SK-MEL-5 (cell line): ENCODE measurements at regions not wholly inside any gene's neighbourhood (a gene's known extent, or its start where the extent isn't known, plus 50 kb on each side); places are given as distances from the start of the nearest gene placed in this dataset.
A peak's percentile ranks its signal among the peaks of the same experiment; 100 is the strongest.
"Not testable (repeated sequence)": the region's sequence is repeated elsewhere in the genome, so short reads cannot be mapped to it uniquely, and the experiment has no call there.

Experiments used
- DNase-seq: peaks from one replicate; pipeline ENCODE4 v3.0.0-alpha.2; 2016; ENCODE audit warnings: low read depth, low spot score
- in situ Hi-C: cut with HindIII; loops from 2 replicates; pipeline ENCODE4 v1.10.0; 2016; ENCODE audit warnings: low sequenced_read_pairs, high pct_unique_total_duplicates, low pct_unique_long_range_greater_than_20kb

GRCh38 chr7:50863053-50863452, 80.4 kb upstream of the GRB10 start:
- in situ Hi-C loops = loop anchor here (10.0 kb wide), 1 partner anchor 48 kb away; no protein-coding TSS in a partner anchor
- no peak for DNase-seq

- no peak for DNase-seq
- in situ Hi-C loops = loop anchor here (10.0 kb wide), 1 partner anchor 48 kb away; no protein-coding TSS in a partner anchor
Observed at GRCh38 chr7:50862302-50862701, 79.6 kb upstream of the GRB10 start.

- in situ Hi-C loops = loop anchor here (10.0 kb wide), 1 partner anchor 46 kb away; no protein-coding TSS in a partner anchor
- no peak for DNase-seq
Observed at GRCh38 chr7:50860598-50860997, 77.9 kb upstream of the GRB10 start.

GRCh38 chr7:50860174-50860573, 77.5 kb upstream of the GRB10 start:
- in situ Hi-C loops = loop anchor here (10.0 kb wide), 1 partner anchor 45 kb away; no protein-coding TSS in a partner anchor
- DNase-seq = no peak

- no peak for DNase-seq
- in situ Hi-C loops = no loop called here
Observed at GRCh38 chr7:50858528-50859245, 76.0 kb upstream of the GRB10 start.

GRCh38 chr7:50857804-50858489, 75.3 kb upstream of the GRB10 start:
- in situ Hi-C loops = no loop called here
- peak; percentile 62 for DNase-seq

GRCh38 chr7:50856806-50857205, 74.1 kb upstream of the GRB10 start:
- no peak for DNase-seq
- in situ Hi-C loops = no loop called here

GRCh38 chr7:50856231-50856630, 73.5 kb upstream of the GRB10 start:
- in situ Hi-C loops = no loop called here
- no peak for DNase-seq

GRCh38 chr7:50855526-50855925, 72.8 kb upstream of the GRB10 start:
- no peak for DNase-seq
- in situ Hi-C loops = no loop called here

GRCh38 chr7:50854831-50855230, 72.1 kb upstream of the GRB10 start:
- in situ Hi-C loops = no loop called here
- DNase-seq = no peak

- no peak for DNase-seq
- in situ Hi-C loops = no loop called here
Observed at GRCh38 chr7:50854247-50854646, 71.6 kb upstream of the GRB10 start.

- DNase-seq = peak; percentile 18
- in situ Hi-C loops = no loop called here
Observed at GRCh38 chr7:50853311-50853710, 70.6 kb upstream of the GRB10 start.

GRCh38 chr7:50852901-50853300, 70.2 kb upstream of the GRB10 start:
- in situ Hi-C loops = no loop called here
- DNase-seq = peak; percentile 30

- in situ Hi-C loops = no loop called here
- DNase-seq = peak; percentile 37
Observed at GRCh38 chr7:50851891-50852290, 69.2 kb upstream of the GRB10 start.

GRCh38 chr7:50851451-50851850, 68.8 kb upstream of the GRB10 start:
- in situ Hi-C loops = no loop called here
- peak; percentile 97 for DNase-seq

GRCh38 chr7:50849991-50850390, 67.3 kb upstream of the GRB10 start:
- no peak for DNase-seq
- in situ Hi-C loops = no loop called here

- no peak for DNase-seq
- in situ Hi-C loops = no loop called here
Observed at GRCh38 chr7:50848203-50848602, 65.5 kb upstream of the GRB10 start.

- in situ Hi-C loops, DNase-seq: not testable (repeated sequence)
Observed at GRCh38 chr7:50844861-50845260, 62.2 kb upstream of the GRB10 start.

- in situ Hi-C loops = no loop called here
- no peak for DNase-seq
Observed at GRCh38 chr7:50842041-50842440, 59.3 kb upstream of the GRB10 start.
